ENCODE measurements at regions not wholly inside any gene's neighbourhood (a gene's known extent, or its start where the extent isn't known, plus 50 kb on each side); places are given as distances from the start of the nearest gene placed in this dataset.

DNA sequence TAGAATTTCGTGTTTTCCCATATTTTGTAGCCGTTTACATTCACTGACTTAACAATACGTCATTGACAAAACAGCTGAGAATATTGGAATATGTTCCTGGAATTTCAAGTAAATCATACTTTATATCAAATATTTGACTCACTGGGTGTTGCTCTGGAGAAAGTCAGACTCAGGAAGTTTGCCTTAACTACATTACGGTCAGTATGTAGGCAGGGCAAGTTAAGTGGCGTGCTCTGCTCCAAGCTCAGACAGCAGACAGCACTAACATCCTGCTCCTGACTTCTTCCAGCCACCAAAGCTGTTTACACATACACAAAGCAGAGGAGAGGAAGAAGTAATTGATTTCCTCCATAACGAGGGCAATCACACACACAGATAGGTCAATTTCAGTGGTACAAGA lies 414.6 kb downstream of the LRRIQ3 start:
- TF ChIP-seq GATA2 (IDR thresholded peaks at IDR 0.05; ENCODE audit: low read depth, low read length) (no peak), GATA3 (IDR thresholded peaks at IDR 0.05; ENCODE audit: low read depth, low read length) (no peak)

All from SH-SY5Y (cell line).